ENCODE measurements at regions not wholly inside any gene's neighbourhood (a gene's known extent, or its start where the extent isn't known, plus 50 kb on each side); places are given as distances from the start of the nearest gene placed in this dataset.
"Not testable (repeated sequence)": the region's sequence is repeated elsewhere in the genome, so short reads cannot be mapped to it uniquely, and the experiment has no call there.

DNA sequence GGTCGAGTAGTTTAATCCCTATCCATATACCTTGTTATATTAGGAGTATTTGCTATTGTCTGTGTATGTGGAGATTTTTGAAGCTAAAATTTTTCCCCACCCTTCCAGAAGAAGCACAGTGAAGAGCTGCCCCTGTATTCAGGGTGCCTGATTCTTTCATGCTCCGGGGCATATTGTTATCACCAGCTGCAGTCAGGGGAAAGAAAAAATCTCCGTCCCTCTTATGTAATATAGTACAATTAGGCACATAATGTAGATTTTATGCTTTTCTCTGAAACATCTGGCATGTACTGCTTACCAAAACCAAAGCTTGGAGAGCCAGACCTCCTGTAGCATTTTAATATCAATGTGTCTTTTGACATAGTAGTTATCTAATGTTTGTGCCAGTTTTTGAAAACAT is 214.9 kb upstream of the EDNRB start:
- DNase-seq = no peak

DNA sequence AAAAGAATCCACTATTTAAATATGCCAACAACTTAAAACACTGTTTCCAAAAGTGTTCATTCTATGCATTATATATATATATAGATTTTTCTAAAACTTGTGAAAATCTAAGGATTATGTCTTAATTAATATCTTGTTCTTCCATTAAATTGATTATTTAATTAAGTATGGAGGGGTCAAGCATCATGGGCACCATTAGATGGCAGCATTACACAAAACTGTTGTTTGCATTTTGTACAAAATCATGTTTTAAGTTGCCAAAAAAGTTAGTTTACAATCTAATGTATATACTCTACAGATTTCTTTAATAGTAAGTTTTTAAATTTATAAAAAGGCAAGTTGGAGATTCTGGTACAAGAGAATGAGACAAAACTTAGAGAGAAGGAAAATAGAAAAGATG is 213.2 kb upstream of the EDNRB start:
- no peak for DNase-seq

DNA sequence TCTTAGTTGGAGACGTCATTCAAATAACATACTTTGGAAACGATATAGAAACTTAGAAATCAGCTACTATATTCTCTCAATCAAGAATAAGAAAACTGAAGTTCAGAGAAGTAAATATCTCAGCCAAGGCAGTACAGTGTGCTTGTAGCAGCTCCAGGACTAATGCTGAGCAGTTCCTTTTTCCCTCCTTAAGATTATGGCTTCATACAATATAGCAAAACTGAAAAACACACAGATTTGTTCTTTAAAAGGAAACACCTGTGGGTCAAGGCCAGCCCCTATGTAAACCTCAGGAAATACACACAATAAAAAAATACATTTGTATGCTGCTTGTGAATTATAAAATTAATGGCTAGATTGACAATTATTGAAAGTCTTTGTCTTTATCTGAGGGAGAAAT is 212.7 kb upstream of the EDNRB start:
- no peak for DNase-seq

DNA sequence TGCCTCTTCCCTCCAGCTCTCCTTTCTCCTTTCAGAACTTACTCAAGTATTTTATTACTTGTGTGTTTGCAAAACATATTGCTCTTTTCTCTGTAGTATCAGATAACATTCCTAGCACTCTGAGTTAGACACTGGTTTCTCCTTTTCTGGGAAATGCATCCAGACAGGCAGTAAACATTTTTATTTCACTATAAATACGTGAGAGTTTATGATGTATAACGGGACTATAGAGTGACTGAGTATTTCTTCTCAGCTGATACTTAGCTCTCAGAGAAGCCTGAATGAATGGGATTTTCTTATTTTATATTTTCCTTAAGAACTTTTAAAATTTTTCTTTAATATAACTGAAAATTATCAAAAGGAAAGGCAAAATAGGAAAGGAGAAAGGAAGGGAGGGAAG is 211.2 kb upstream of the EDNRB start:
- no peak for DNase-seq

DNA sequence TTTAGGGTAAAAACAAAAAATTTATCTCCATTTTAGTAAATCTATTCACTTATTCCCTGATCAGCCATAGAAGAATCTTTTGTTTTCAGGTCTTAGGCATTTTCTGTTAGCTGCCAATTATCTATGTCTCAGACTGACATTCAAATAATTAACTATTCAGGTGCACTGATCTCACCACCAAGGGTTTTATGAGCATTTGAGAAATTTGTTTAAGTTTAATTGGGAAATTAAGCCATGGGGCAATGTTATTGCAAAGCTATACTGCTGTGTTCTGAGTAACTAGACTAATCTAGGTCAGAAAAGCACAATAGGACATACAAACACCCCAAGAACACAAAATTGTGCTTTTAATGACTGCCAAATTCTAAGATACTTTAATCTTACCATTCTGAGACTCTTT is 210.7 kb upstream of the EDNRB start:
- DNase-seq = no peak

DNA sequence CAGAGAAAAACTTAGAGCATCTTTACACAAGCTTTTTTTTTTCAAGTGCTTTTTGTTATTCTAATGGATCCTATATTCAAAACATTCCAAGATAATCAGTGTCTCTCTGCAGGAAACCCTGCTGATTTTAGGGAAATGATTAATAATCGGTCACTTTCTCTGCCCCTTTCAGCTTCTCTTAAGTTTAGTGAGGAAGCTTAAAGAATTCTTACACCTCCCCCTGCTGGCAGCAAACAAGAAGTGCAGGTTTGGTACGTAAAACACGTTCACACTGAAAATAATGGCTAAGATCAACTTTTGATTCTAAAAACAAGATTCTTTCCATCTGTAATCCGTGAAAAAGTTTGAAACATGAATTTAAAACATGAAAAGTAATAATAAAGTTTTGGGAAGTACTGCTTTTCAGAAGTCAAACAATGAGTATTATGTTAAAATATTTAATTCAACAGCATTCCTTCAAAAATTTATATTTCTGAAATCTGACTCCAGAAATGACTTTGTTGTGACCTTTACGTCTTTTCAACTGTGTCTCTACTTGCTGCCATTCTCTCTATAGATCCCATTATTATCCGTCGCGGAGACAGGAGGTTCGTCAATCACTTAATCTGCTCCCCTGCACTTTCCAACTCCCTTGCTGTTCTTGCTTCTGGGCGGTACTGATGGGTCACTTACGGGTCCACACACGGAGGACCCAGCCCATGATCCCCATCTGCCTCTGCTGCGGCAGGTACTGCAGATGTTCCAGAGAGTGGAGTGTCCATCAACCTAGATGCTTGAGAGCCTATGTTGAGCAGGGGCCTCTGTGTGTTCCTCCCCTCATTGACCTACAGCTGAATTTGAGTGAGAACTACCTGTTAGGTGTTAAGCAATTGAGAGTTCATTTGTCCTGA is 203.1 kb upstream of the EDNRB start:
- DNase-seq = peak; percentile 38

DNA sequence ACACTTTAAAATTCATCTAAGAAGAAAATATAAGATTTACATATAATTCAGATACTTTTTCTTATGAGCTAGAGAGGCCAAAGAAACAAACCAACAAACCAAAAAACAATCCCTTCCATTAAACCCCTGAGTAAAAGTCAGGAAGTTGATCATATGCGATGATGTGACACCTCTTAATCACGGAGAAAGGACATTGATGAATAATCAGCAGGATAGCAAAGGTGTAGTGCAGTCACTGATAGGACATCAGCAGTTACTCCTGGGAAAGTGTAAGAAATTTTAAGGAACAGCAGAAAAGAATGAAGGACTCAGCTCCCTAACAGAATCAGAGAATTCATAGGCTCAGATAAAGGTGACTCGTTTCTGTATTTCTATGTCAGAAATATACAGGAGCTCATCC is 202.4 kb upstream of the EDNRB start:
- no peak for DNase-seq

DNA sequence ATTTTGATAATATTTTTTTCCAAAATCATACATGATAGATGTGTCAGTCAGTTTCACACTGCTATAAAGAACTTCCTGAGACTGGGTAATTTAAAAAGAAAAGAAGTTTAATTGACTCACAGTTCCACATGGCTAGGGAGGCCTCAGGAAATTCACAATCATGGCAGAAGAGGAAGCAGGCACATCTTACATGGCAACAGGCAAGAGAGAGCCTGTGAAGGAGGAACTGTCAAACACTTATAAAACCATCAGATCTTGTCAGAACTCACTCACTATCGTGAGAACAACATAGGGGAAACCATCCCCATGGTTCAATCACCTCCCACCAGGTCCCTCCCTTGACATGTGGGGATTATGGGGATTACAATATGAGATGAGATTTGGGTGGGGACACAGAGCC is 201.5 kb upstream of the EDNRB start:
- DNase-seq = not testable (repeated sequence)

DNA sequence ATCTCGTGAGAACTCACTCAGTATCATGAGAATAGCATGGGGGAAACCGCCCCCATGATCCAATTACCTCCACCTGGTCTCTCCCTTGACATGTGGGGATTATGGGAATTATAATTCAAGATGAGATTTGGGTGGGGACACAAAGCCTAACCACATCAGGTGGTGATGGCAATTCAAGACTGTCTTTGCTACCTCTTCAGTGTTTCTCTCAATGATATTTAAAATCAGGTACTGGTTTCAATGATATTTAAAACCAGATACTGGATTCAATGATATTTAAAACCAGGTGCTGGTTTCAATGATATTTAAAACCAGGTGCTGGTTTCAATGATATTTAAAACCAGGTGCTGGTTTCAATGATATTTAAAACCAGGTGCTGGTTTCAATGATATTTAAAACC is 198.4 kb upstream of the EDNRB start:
- DNase-seq = not testable (repeated sequence)

DNA sequence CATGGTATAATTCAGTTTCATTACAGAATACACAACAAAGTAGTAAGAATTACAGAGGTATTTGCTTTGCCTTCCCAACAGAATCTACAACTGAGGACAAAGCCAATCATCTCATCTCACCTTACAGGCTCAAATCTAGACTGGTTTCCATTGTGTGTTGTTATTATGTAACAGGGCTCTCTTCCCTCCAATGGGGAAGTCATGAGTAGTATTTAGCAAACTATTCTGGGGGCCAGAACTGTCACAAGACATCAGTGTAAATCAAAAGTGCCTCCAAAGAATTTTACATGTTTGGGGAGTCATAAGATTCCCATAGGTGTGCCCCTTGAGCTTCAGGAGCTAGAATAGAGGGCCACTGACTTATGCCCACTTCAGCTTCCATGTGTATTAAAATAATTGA is 187.0 kb upstream of the EDNRB start:
- DNase-seq = no peak

DNA sequence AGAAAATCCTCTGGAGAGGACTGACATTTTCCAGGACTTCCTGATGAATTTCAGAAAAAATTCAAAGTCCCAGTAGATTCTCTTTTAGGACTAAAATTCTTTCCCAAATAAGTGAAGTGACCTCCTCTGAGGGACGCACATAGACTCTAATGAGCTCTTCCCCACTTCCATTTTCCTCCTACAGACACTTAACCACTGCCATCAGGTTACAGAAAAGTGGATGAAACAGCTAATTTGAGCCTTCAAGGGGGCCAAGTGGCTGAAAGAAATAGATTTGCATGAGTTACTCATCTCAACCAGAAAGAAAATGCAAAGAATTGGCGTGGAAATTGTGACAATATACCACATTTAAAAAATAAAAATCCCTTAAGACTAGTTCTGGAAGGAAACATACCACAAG is 185.3 kb upstream of the EDNRB start:
- DNase-seq = no peak

DNA sequence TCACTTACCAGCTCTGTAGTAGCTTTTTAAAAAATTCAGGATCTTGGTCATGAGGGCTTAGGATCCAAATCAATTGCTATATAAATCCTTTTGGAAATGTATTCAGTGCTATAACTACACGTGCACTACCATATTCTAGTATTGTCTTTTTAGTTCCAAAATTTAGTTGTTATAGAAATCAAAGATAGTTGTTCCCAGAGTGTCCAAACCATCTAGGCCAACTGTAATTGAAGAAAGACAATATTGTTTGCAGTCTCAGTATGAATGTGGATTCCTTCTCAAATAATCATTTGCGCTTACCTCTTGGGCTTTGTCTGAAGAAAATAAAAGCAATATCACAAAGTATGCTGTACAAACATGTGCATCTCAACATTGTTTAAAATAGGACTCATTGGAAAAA is 184.1 kb upstream of the EDNRB start:
- no peak for DNase-seq

DNA sequence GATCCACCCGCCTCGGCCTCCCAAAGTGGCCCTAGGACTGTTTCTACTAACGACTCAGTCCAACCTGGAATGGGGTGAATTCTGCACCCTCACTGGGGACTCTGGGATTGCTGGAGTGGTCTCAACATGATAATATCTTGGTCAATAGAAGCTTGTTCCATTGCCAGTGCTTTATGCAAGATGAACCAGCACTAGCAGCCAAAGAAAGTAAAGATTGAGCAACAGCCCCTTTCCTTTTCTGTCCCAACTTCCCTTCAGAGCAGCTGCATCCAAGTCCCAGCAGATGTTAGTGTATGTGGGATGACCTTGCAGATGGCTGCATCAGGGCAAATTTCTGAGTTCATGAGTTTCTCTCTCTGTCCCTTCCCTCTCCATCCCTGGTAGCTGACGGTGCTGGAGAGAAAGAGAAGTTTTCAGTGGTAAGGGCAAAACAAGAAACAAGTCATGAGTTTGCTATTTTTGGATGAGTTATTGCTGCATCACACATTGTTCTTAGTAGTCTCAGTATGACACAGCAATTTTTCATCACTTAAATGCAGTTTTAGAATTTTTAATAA is 183.6 kb upstream of the EDNRB start:
- DNase-seq = no peak

DNA sequence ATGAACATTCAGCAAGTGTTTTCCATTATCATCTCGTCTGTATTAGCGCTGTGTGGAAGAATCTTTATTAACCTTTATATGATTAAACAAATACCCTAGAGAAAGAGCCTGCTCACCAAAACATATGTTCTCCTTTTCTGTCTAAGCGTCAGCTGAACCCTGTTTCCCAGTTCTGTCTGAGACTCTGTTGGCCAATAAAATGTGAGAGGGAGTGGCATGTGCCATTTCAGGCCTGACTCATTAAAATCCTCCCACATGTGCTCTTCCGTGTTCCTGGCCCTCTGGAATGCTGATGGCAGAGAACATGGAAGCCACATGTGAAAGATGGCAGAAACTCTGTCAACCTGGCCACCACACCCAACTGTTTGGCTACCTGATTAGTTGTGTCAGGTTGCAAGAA is 181.9 kb upstream of the EDNRB start:
- DNase-seq = no peak

DNA sequence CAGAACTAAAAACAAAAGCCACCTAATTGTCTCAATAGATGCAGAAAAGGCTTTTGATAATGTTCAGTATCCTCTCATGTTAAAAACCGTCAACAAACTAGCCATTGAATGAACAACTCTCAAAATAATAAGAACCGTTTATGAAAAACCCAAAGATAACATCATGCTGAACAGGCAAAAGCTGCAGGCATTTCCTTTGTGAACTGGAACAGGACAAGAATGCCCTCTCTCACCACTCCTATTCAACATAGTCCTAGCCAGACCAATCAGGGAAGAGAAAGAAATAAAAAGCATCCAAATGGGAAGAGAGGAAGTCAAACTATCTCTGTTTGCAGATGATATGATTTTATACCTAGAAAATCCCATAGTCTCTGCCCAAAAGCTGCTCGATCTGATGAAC is 179.6 kb upstream of the EDNRB start:
- DNase-seq = no peak

DNA sequence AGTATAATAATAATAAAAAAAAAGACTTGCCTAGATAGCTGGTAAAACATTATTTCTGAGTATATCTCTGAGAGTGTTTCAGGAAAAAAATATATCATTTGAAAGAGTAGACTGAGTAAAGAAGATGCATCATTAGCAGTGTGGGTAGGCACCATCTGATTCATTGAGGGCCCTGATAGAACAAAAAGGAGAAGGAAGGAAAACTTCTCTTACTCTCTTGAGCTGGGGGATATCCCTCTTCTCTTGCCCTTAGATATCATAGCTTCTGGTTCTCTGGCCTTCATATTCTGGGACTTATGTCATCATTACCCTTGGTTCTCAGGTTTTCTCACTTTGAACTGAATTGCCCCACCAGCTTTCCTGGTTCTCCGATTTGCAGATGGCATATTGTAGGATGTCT is 177.6 kb upstream of the EDNRB start:
- DNase-seq = no peak

DNA sequence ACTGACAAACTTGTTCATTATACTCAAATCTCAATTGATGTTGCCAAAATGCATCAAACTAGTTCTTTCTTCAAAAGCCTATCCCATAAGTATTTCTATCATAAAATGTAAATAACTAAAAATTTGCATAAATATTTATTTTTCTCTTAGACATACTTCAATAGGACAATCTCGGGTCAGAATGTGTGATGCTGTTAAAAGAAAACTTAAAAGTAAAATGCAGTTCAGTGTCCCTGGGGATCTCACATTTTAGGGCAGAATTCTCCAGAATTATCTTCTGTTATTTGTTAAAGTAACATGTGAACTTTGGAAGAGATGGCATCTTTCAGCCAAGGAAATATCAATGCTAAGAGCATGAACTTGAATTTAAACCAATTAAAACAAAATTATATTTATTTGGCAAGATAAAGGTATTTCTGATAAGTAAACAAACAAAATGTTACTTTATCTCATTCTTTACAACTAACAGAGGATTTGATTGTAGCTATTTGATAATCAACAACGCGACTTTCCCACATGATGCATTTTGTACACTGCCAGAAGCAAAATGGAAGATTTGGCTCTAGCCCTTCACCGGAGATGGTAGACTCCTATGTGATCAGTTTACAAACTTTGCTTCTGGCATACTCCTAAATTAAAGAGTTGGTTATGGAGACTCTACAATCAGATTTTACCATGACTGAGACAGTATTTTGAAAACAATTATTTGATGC is 169.5 kb upstream of the EDNRB start:
- no peak for DNase-seq

DNA sequence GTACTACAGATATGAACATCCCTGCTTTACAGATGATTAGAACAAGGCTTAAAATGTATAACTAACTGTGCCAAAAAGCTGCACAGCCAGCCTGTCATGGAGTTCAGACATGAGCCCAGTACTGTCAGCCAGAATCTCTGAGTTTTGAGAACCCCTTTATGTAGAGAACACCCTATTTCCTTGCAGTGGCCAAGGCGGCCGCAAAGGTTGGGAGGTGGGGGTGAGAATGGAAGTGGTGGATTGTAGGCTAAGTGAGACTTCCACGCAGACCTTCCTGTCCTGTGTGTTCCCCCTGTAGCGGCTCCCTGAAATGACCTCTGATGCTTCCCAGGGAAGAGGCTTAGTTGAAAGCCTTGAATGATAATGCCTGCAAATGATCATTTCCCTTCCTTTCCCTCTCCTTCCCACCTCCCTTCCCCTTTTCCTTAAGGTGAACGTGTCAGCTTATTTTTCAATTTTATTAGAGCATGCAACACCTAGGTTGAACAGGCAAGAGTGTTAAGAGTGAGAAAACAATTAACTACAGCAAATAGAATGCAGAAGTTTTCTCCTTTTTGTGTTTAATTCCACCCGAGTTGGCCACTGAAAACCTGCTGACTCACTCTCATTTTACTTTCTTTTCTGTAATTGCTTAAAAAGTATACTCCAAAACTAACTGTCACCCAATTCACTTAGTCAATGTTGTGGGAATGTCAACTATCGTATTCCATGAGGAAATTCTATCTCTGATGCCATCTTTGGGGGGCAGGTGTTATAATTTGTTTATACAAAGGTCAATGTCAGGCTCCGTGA is 167.0 kb upstream of the EDNRB start:
- DNase-seq = no peak

DNA sequence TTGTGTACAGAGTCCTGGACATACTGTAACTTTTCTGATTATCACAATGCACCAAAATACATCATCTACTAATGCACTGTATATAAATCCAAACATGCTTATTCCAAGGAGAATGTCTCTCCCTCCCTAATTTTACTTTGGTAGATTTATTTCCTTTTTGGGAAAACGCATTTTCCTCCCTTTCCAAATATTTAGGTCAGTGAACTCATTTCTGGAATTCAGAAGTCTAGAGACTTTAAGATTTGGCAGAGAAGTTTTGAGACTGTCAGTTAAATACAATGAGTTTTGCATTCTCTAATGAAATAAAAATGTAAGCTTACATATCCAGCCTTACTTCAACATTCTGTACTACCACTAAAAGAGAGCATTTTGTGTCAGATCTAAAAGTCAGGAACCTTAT is 165.8 kb upstream of the EDNRB start:
- no peak for DNase-seq

DNA sequence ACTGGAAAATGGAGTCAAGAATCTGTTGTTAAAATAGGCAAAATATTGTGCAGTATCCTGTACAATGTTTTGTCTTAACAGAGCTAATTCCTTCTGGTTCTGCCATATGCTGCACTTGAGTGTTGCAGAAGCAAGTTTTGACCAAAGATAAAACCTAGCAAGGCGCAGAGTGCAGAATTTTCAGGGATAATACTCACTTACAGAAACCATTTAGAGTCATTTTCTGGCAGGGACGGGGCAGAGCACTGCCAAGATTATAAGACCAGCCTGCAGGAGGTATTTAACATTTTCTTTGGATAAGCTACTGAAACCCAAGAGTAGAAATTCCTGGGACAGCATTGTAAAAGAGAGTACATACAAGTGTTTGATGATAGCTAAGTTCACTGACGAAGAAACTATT is 159.5 kb upstream of the EDNRB start:
- DNase-seq = no peak

DNA sequence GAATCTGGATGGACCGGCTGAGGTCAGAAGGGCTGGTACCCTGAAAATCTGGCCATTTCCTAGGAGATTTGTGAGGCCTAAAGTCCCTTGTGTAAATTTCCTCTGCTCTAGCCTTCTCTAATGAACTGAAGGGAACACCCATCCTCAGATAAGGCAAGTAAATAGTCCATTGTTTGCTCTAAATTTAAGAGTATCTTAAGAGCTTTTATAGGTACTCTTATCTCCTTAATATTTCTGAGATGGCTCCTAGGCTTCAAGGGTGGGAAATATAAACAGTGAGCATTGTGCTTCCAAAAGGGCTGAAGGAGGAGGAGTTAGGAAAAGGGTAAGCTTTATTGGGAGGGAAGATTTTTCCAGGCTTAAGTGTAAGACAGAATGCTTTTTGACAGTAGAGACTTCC is 148.7 kb upstream of the EDNRB start:
- DNase-seq = no peak

DNA sequence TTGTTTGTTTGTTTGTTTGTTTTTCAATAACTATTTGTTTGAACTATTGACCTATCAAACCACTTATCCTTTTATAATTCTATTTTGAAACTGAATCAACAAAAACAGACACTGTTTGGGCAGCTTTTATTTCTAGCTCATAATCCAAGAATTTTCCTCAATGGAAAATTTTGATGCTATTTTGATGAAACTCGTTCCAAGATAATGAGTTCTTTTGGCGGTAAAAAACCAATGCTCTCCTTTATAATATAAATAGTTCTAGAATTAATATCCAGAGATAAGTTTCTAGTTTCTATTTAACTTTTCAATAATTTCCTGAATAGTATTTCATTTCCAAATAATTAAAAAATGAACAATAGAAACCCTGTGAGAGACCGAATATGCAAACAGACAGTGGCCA is 146.5 kb upstream of the EDNRB start:
- DNase-seq = no peak

DNA sequence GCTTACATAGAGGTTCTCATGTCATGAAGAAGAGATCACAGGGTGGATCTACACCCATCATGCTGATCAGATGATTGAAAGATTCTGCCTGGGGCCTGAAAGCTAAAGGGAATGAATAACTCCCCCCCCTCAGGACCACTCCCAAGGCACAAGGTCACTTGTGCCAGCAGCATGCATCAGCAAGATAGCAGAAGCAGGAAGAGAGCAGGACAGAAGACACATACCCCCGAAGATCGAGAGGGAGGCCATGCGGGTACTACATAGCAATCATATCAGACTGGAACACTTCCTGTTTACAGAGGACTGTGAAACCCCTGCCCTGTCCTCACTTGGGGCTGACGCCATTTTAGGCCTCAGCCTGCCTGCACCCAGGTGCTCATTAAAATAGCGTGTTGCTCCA is 143.2 kb upstream of the EDNRB start:
- DNase-seq = no peak

DNA sequence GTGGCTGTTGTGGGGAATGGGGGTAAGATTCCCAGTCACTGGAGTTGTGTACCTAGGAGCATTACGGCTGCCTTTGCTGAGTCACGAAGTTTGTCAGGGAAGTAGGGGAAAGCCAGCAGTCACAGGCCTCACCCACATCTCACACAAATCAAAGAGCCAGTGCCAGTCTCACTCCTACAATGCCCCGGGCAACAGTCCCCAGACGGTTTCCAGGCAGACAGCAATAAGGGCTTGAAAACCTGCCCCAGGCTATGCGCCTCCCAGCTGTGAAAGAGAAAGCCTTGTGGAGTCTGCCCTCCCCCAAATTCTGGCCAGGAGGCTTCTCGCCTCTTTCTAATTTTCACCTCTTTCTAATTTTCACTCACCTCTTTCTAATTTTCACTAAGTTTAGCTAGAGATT is 142.3 kb upstream of the EDNRB start:
- DNase-seq = no peak
